B cell (primary cell): ENCODE measurements at regions not wholly inside any gene's neighbourhood (a gene's known extent, or its start where the extent isn't known, plus 50 kb on each side); places are given as distances from the start of the nearest gene placed in this dataset.

ENCODE experiments used
- ATAC-seq: fragments of 200-7000 bp; cut with Tn5 transposase; one replicate; pipeline ENCODE4 v1.10.0; 2021; ENCODE audit warnings: low read depth, mild to moderate bottlenecking, moderate number of reproducible peaks, moderate library complexity
- CTCF ChIA-PET: fragments of 350-600 bp; sonication (Branson Sonifier 250); formaldehyde crosslinking; loops from one replicate; lab custom pipeline; 2021; ENCODE audit warnings: antibody characterized with exemption, inconsistent platforms; lab: Charles Lee
- POLR2A ChIA-PET: fragments of 350-600 bp; sonication (Branson Sonifier 250); formaldehyde crosslinking; loops from one replicate; lab custom pipeline; 2021; ENCODE audit warnings: antibody characterized with exemption; lab: Charles Lee
- DNase-seq: peaks from one replicate; pipeline ENCODE4 v3.0.0; 2013
- H2AFZ ChIP-seq: 2 replicates; pipeline ENCODE4 v1.6.1; 2012; ENCODE audit warnings: mild to moderate bottlenecking, low read depth, low read length; ENCODE audit not compliant: insufficient read depth, poor library complexity, severe bottlenecking
- H3K27ac ChIP-seq, 2 donors: 1 replicate in 1 of 2; 2 replicates in 1 of 2; pipeline ENCODE4 v1.5.1; 2012 to 2013; ENCODE audit warnings: low read length in 2 of 2, mild to moderate bottlenecking in 2 of 2, moderate library complexity in 1 of 2
- H3K27me3 ChIP-seq, 4 experiments: fragments of 200-600 bp in 1 of 4; sonication (generic) in 1 of 4; replicated peaks in 1 of 4; 1 replicate in 2 of 4; 2 replicates in 2 of 4; pipeline versions ENCODE4 v1.6.1 to v1.7.0; 2013 to 2016; ENCODE audit warnings: low read length in 3 of 4, mild to moderate bottlenecking in 2 of 4, mixed read lengths in 1 of 4, moderate library complexity in 1 of 4; ENCODE audit not compliant: insufficient read depth in 4 of 4, control insufficient read depth in 3 of 4; ENCODE audit errors: control extremely low read depth in 1 of 4
- H3K36me3 ChIP-seq, 2 experiments: replicated peaks in 1 of 2; 1 replicate in 1 of 2; 2 replicates in 1 of 2; pipeline versions ENCODE4 v1.6.1 to v1.7.1; 2013; ENCODE audit warnings: low read length in 1 of 2; ENCODE audit not compliant: insufficient read depth in 2 of 2, control insufficient read depth in 1 of 2; ENCODE audit errors: control extremely low read depth in 1 of 2, extremely low read depth in 1 of 2
- H3K4me1 ChIP-seq, 2 donors: fragments of 200-600 bp in 1 of 2; sonication (generic) in 1 of 2; 1 replicate in 1 of 2; 2 replicates in 1 of 2; pipeline versions ENCODE4 v1.5.1 to v1.6.1; 2013 to 2017; ENCODE audit warnings: low read length in 2 of 2; ENCODE audit not compliant: control insufficient read depth in 2 of 2, insufficient read depth in 2 of 2
- H3K4me2 ChIP-seq: replicated peaks from 2 replicates; pipeline ENCODE3; 2012; ENCODE audit warnings: mild to moderate bottlenecking, low read depth, low read length; ENCODE audit not compliant: poor library complexity, severe bottlenecking
- H3K4me3 ChIP-seq, 5 experiments: fragments of 200-600 bp in 1 of 5; sonication (generic) in 1 of 5; 1 replicate in 3 of 5; 2 replicates in 2 of 5; pipeline versions ENCODE4 v1.5.1 to v1.7.0; 2011 to 2016; ENCODE audit warnings: low read length in 4 of 5, mild to moderate bottlenecking in 4 of 5, low read depth in 2 of 5, control low read depth in 1 of 5, moderate library complexity in 1 of 5; ENCODE audit not compliant: insufficient read depth in 1 of 5; ENCODE audit errors: control extremely low read depth in 1 of 5, extremely low read depth in 1 of 5
- H3K79me2 ChIP-seq: fragments of 200-600 bp; sonication (generic); one replicate; pipeline ENCODE4 v1.6.0; 2016; ENCODE audit warnings: low read length; ENCODE audit not compliant: control insufficient read depth, insufficient read depth
- H3K9ac ChIP-seq: fragments of 200-600 bp; sonication (generic); 2 replicates; pipeline ENCODE4 v1.6.1; 2017; ENCODE audit warnings: mild to moderate bottlenecking, low read length, moderate library complexity
- H3K9me3 ChIP-seq, 3 donors: one replicate each; pipeline versions ENCODE4 v1.6.1 to v1.7.1; 2013; ENCODE audit warnings: low read length in 2 of 3; ENCODE audit not compliant: control insufficient read depth in 2 of 3, insufficient read depth in 1 of 3; ENCODE audit errors: control extremely low read depth in 1 of 3
- H4K20me1 ChIP-seq: 2 replicates; pipeline ENCODE4 v1.6.0; 2012; ENCODE audit warnings: mild to moderate bottlenecking, low read length; ENCODE audit not compliant: insufficient read depth, control insufficient read depth, poor library complexity, severe bottlenecking
- H3K27ac Mint-ChIP-seq: one replicate; pipeline ENCODE4 v1.8.0; 2021; ENCODE audit warnings: mixed read lengths
- H3K27me3 Mint-ChIP-seq: one replicate; pipeline ENCODE4 v1.8.0; 2021; ENCODE audit warnings: mixed read lengths
- H3K4me1 Mint-ChIP-seq: one replicate; pipeline ENCODE4 v1.8.0; 2021; ENCODE audit warnings: mixed read lengths
- H3K4me3 Mint-ChIP-seq: one replicate; pipeline ENCODE4 v1.8.0; 2021; ENCODE audit warnings: mixed read lengths
- H3K9me3 Mint-ChIP-seq: one replicate; pipeline ENCODE4 v1.8.0; 2022; ENCODE audit warnings: mixed read lengths; ENCODE audit not compliant: insufficient read depth
- CTCF ChIP-seq: fragments of 200-600 bp; IDR thresholded peaks from one replicate; pipeline ENCODE4 v1.8.0; 2022; ENCODE audit warnings: antibody characterized with exemption, mild to moderate bottlenecking
- EZH2 ChIP-seq: IDR thresholded peaks from 2 replicates; pipeline ENCODE4 v1.6.1; 2012; ENCODE audit warnings: borderline replicate concordance, low read depth, mild to moderate bottlenecking, moderate library complexity, low read length; ENCODE audit not compliant: insufficient read depth, poor library complexity, severe bottlenecking
- WGBS: methylation state at CpG from one replicate; pipeline ENCODE4 v1.1.5; 2013; ENCODE audit warnings: missing lambda C conversion rate; ENCODE audit not compliant: insufficient coverage; 5-methylcytosine and 5-hydroxymethylcytosine counted together
- intact Hi-C: fragments of 100-400 bp; cut with micrococcal nuclease; formaldehyde crosslinking; loops from one replicate; pipeline ENCODE4 v1.10.0; 2022

GRCh38 chr7:67432536-67433234 is 436.1 kb downstream of the TYW1 start:
- no peaks in the 10 kb centered on the region for H3K79me2 ChIP-seq
- no peaks in the 10 kb centered on the region for H4K20me1 ChIP-seq
- ATAC-seq (no peak), DNase-seq (no peak)
- no peak overlapping the region for H3K4me3 ChIP-seq
- H3K27me3 ChIP-seq, result no peaks in the 10 kb centered on the region
- H3K4me3 Mint-ChIP-seq, result no peak overlapping the region
- no peaks in the 10 kb centered on the region for H3K36me3 ChIP-seq
- H3K4me1 ChIP-seq, result no peaks in the 10 kb centered on the region
- H3K27me3 Mint-ChIP-seq, result peaks cover 5% of the 10 kb centered on the region
- peaks cover 0 to 29% (median 0%) of the 10 kb centered on the region in 3 donors for H3K9me3 ChIP-seq
- no peak overlapping the region for H3K9ac ChIP-seq
- no peak overlapping the region for H3K4me2 ChIP-seq
- ChIA-PET POLR2A (no interaction called here), CTCF (no interaction called here)
- no peak for TF ChIP-seq EZH2
- TF ChIP-seq CTCF, result no peak
- intact Hi-C loops, result no loop called here
- no peaks in the 10 kb centered on the region for H3K9me3 Mint-ChIP-seq
- H2AFZ ChIP-seq, result no peak overlapping the region
- no peaks in the 10 kb centered on the region for H3K4me1 Mint-ChIP-seq
- 82% methylated on average over 6 of the region's 10 CpGs for WGBS
- H3K27ac Mint-ChIP-seq, result no peak overlapping the region
- H3K27ac ChIP-seq, result no peak overlapping the region

DNA sequence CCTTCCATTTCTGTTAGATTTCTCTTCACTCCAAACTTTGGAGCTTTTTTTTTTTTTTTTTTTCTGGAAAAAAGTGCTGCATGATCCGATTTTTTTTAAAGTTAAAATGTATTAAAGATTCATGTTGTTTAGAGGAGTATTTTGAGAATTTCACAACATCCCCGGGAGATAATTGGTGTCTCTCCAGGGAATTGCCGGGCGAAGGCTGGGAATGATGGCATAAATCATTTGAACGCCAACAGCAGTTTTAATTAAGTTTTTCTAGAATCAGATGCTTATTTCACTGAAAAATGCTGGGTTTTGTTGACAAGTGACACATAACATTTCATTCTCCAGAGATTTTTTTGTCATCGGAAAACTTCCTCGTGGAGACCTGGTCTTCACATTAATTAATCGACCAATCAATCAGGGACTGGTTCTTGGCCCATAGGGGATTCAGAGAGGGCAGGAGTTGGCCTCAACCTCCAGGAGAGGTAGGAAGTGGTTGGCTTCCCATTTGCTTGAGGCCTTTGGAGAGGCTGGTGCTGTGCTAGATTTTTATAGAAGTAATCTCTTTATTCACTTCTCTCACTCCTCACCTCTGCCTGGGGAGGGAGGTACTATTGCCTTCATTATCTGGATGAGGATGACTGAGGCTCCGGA is 439.4 kb downstream of the TYW1 start:
- H3K27ac Mint-ChIP-seq, result no peak overlapping the region
- ATAC-seq (no peak), DNase-seq (no peak)
- no peaks in the 10 kb centered on the region for H3K4me1 Mint-ChIP-seq
- Histone ChIP-seq H4K20me1 (no peaks in the 10 kb centered on the region), H3K4me2 (no peak overlapping the region), H3K27me3 (no peaks in the 10 kb centered on the region), H3K9me3 (peaks cover 0 to 31% (median 0%) of the 10 kb centered on the region in 3 donors), H2AFZ (no peak overlapping the region), H3K27ac (no peak overlapping the region), H3K9ac (no peak overlapping the region), H3K79me2 (no peaks in the 10 kb centered on the region), H3K4me1 (no peaks in the 10 kb centered on the region), H3K4me3 (no peak overlapping the region), H3K36me3 (no peaks in the 10 kb centered on the region)
- 100% methylated on average over 3 of the region's 9 CpGs for WGBS
- ChIA-PET CTCF (no interaction called here), POLR2A (no interaction called here)
- intact Hi-C loops, result no loop called here
- no peaks in the 10 kb centered on the region for H3K27me3 Mint-ChIP-seq
- H3K4me3 Mint-ChIP-seq, result no peak overlapping the region
- TF ChIP-seq CTCF (no peak), EZH2 (no peak)
- no peaks in the 10 kb centered on the region for H3K9me3 Mint-ChIP-seq
